ENCODE measurements at regions not wholly inside any gene's neighbourhood (a gene's known extent, or its start where the extent isn't known, plus 50 kb on each side); places are given as distances from the start of the nearest gene placed in this dataset.
"Not testable (repeated sequence)": the region's sequence is repeated elsewhere in the genome, so short reads cannot be mapped to it uniquely, and the experiment has no call there.

- no peak overlapping the region for H3K4me3 ChIP-seq
- no peak for DNase-seq (ENCODE audit: low spot score)
- no peak for TF ChIP-seq CTCF (IDR thresholded peaks at IDR 0.05)
- no peak overlapping the region for H3K27ac ChIP-seq
These were observed 147.5 kb upstream of the ALDH1B1 start for GRCh38 chr9:38244971-38245370.

GRCh38 chr9:38243993-38244392 is 148.5 kb upstream of the ALDH1B1 start:
- no peak for DNase-seq (ENCODE audit: low spot score)
- no peak overlapping the region for H3K27ac ChIP-seq
- TF ChIP-seq CTCF (IDR thresholded peaks at IDR 0.05): no peak
- no peak overlapping the region for H3K4me3 ChIP-seq

- H3K4me3 ChIP-seq; DNase-seq (ENCODE audit: low spot score): not testable (repeated sequence)
These were observed 150.4 kb upstream of the ALDH1B1 start for GRCh38 chr9:38242151-38242550.

GRCh38 chr9:38240051-38240450 is 152.5 kb upstream of the ALDH1B1 start:
- Histone ChIP-seq H3K27ac (no peak overlapping the region), H3K4me3 (no peak overlapping the region)
- DNase-seq (ENCODE audit: low spot score): no peak
- no peak for TF ChIP-seq CTCF (IDR thresholded peaks at IDR 0.05)

More at GRCh38 chr9:38242151-38242550, 150.4 kb upstream of the ALDH1B1 start:
- not testable (repeated sequence) for H3K27ac ChIP-seq

GRCh38 chr9:38235244-38235643 is 157.3 kb upstream of the ALDH1B1 start:
- Histone ChIP-seq H3K27ac (no peak overlapping the region), H3K4me3 (no peak overlapping the region)
- TF ChIP-seq CTCF (IDR thresholded peaks at IDR 0.05): no peak
- DNase-seq (ENCODE audit: low spot score): no peak

GRCh38 chr9:38234479-38235170 is 157.9 kb upstream of the ALDH1B1 start:
- DNase-seq (ENCODE audit: low spot score): no peak
- H3K4me3 ChIP-seq: no peak overlapping the region
- TF ChIP-seq CTCF (IDR thresholded peaks at IDR 0.05): no peak
- H3K27ac ChIP-seq: no peak overlapping the region

GRCh38 chr9:38233796-38234355 is 158.6 kb upstream of the ALDH1B1 start:
- no peak overlapping the region for H3K27ac ChIP-seq
- no peak for TF ChIP-seq CTCF (IDR thresholded peaks at IDR 0.05)
- no peak overlapping the region for H3K4me3 ChIP-seq
- no peak for DNase-seq (ENCODE audit: low spot score)

Data from coronary artery (tissue), 2 donors.